WERI-Rb-1 (cell line): ENCODE measurements at regions not wholly inside any gene's neighbourhood (a gene's known extent, or its start where the extent isn't known, plus 50 kb on each side); places are given as distances from the start of the nearest gene placed in this dataset.
"Not testable (repeated sequence)": the region's sequence is repeated elsewhere in the genome, so short reads cannot be mapped to it uniquely, and the experiment has no call there.

ENCODE experiments used
- DNase-seq: peaks from one replicate; pipeline ENCODE4 v3.0.0-alpha.2; 2020
- H3K27ac ChIP-seq: fragments of 250-450 bp; sonication (Bioruptor Pico); 2 replicates; pipeline ENCODE4 v1.5.1; 2020; ENCODE audit warnings: mild to moderate bottlenecking, moderate library complexity
- H3K27me3 ChIP-seq: fragments of 250-450 bp; sonication (Bioruptor Pico); 2 replicates; pipeline ENCODE4 v1.5.1; 2021; ENCODE audit warnings: mild to moderate bottlenecking, low read depth, moderate library complexity; ENCODE audit not compliant: insufficient read depth, severe bottlenecking
- H3K36me3 ChIP-seq: fragments of 250-450 bp; sonication (Bioruptor Pico); 2 replicates; pipeline ENCODE4 v1.5.1; 2020; ENCODE audit warnings: mild to moderate bottlenecking, moderate library complexity
- H3K4me3 ChIP-seq: 2 replicates; pipeline ENCODE4 v1.5.1; 2011; ENCODE audit warnings: low read depth, mild to moderate bottlenecking, control low read depth, low read length
- H3K9me3 ChIP-seq: fragments of 250-450 bp; sonication (Bioruptor Pico); 2 replicates; pipeline ENCODE4 v1.5.1; 2021; ENCODE audit warnings: mild to moderate bottlenecking, moderate library complexity; ENCODE audit not compliant: severe bottlenecking
- CTCF ChIP-seq: IDR thresholded peaks from 2 replicates; pipeline ENCODE4 v1.5.1; 2011; ENCODE audit warnings: low read depth, mild to moderate bottlenecking, control low read depth, inconsistent platforms, low read length

GRCh38 chr7:29734246-29734731, 72.0 kb upstream of the WIPF3 start:
- Histone ChIP-seq H3K4me3 (no peak overlapping the region), H3K9me3 (no peaks in the 10 kb centered on the region), H3K27me3 (no peaks in the 10 kb centered on the region), H3K36me3 (no peaks in the 10 kb centered on the region), H3K27ac (no peak overlapping the region)
- DNase-seq, result no peak
- TF ChIP-seq CTCF, result no peak

DNA sequence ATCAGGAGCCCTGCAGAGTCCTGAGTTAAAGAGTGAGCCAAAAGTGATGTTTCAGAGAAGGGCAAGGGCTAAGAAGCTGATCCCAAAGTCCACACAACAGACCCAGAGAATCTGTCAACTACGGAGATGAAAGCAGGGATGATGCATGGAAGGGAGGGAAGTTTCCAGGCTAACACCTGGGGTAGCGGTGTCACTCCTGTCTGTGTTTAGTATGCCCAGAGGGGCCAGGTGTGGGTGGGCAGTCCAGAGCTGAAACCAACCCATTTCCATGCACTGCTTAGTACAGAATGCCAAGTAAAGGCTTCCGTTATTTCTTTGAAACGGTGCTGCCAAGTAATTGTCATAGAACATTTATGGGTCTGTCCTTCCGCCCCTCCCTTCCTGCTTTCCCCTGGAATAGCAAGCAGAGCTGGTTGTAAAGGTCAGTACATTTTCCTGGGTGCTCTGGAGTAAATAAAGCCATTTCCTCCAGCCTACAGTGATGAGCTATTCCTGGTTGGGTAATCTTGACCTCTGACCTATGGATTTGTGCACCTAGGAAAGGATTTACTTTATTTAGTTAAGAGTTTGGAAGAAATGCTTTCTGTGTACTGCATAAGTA, 58.6 kb upstream of the WIPF3 start:
- not testable (repeated sequence) for H3K9me3 ChIP-seq, H3K36me3 ChIP-seq, H3K27me3 ChIP-seq, H3K4me3 ChIP-seq, H3K27ac ChIP-seq, DNase-seq

DNA sequence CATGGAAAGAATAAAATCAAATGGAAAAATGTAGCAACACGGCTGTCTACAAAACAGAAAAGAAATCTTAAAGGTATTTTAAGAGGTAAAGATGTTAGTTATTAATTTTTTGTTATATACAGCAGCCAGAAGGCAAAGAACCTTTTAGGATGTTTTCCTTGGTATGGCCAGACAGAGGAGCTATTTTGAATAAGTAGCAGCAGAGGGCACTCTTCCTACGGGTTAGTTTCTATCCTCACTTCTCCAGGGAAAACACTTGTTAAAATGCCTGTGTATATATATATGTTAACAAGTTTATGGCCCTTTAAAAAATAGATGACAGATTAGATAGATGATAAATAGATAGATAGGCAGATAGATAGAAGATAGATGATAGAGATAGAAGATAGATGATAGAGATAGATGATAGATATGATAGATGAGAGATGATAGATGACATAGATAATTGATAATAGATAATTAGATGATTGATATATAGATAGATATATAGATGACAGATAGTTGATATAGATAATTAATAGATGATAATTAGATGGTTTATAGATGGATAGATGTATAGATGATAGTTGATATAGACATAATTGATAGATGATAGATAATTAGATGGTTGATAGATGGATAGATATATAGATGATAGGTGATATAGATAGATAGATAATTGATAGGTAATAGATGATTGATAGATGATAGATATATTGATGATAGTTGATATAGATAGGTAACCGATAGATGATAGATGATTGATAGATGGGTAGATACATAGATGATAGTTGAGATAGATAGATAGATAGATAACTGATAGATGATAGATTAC, 57.8 kb upstream of the WIPF3 start:
- Histone ChIP-seq H3K36me3 (no peaks in the 10 kb centered on the region), H3K27ac (no peak overlapping the region), H3K9me3 (no peaks in the 10 kb centered on the region), H3K27me3 (no peaks in the 10 kb centered on the region), H3K4me3 (no peak overlapping the region)
- peak; percentile 28; the same call in 1 of the 2 replicates for TF ChIP-seq CTCF
- no peak for DNase-seq

- H3K4me3 ChIP-seq, result no peak overlapping the region
- no peak for TF ChIP-seq CTCF
Observed at GRCh38 chr7:29749701-29750321, 56.5 kb upstream of the WIPF3 start.

GRCh38 chr7:29750373-29750940, 55.9 kb upstream of the WIPF3 start:
- not testable (repeated sequence) for DNase-seq, H3K9me3 ChIP-seq, H3K36me3 ChIP-seq, H3K27me3 ChIP-seq, H3K4me3 ChIP-seq, H3K27ac ChIP-seq

More at GRCh38 chr7:29749701-29750321, 56.5 kb upstream of the WIPF3 start:
- Histone ChIP-seq H3K27me3 (no peaks in the 10 kb centered on the region), H3K36me3 (no peaks in the 10 kb centered on the region), H3K27ac (no peak overlapping the region), H3K9me3 (no peaks in the 10 kb centered on the region)
- no peak for DNase-seq

GRCh38 chr7:29751012-29751411, 55.3 kb upstream of the WIPF3 start:
- H3K4me3 ChIP-seq, H3K27ac ChIP-seq, DNase-seq, H3K9me3 ChIP-seq, H3K36me3 ChIP-seq, H3K27me3 ChIP-seq: not testable (repeated sequence)

DNA sequence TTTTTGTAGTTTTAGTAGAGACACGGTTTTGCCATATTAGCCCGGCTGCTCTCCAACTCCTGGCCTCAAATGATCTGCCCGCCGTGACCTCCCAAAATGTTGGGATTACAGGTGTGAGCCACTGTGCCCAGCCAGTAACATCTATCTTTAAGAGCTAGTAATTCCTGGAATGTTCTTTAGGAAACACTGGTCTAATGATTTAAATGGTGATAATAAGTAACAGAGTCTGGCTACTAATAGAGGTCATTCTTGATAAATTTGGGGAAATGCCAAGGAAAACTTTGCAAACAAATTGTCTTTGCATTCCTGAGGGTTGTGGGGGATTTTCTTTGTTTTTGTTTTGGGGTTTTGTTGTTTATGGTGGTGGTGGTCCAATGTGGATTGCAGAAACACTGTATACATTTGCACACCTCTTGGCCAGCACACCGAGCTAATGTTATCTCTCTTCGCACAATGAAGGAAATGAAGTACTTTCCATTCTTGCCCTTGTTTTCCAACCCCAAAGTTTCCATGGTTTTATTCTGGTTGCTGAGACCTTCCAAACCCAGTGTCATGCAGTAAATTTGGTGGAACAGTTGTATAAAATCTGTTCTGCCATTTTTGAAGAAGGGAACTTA, 51.3 kb upstream of the WIPF3 start:
- Histone ChIP-seq H3K27me3 (no peaks in the 10 kb centered on the region), H3K27ac (no peak overlapping the region), H3K36me3 (no peaks in the 10 kb centered on the region), H3K4me3 (no peak overlapping the region), H3K9me3 (no peaks in the 10 kb centered on the region)
- no peak for TF ChIP-seq CTCF
- no peak for DNase-seq
